Thoracic aorta (tissue), 2 donors: ENCODE measurements at regions not wholly inside any gene's neighbourhood (a gene's known extent, or its start where the extent isn't known, plus 50 kb on each side); places are given as distances from the start of the nearest gene placed in this dataset.

ENCODE experiments used
- ATAC-seq: fragments of 150-250 bp; one replicate; pipeline ENCODE4 v1.8.0; 2017; ENCODE audit warnings: low read depth; ENCODE audit not compliant: insufficient number of reproducible peaks, low FRiP score
- DNase-seq: peaks from one replicate; pipeline ENCODE4 v3.0.0-alpha.2; 2020; ENCODE audit warnings: low spot score
- H3K27ac ChIP-seq, 2 donors: fragments of 200-600 bp; sonication (generic); 1 replicate in 1 of 2; 2 replicates in 1 of 2; pipeline ENCODE4 v1.5.1; 2016; ENCODE audit warnings: mild to moderate bottlenecking in 2 of 2, moderate library complexity in 2 of 2
- H3K27me3 ChIP-seq: fragments of 200-600 bp; sonication (generic); replicated peaks from 2 replicates; pipeline ENCODE4 v1.6.0; 2016; ENCODE audit warnings: mild to moderate bottlenecking; ENCODE audit not compliant: insufficient read depth
- H3K36me3 ChIP-seq: fragments of 200-600 bp; sonication (generic); one replicate; pipeline ENCODE4 v1.5.1; 2016
- H3K4me1 ChIP-seq, 2 donors: fragments of 200-600 bp; sonication (generic); 1 replicate in 1 of 2; 2 replicates in 1 of 2; pipeline versions ENCODE4 v1.5.1 to v1.6.0; 2016; ENCODE audit warnings: low read depth in 2 of 2, mild to moderate bottlenecking in 1 of 2; ENCODE audit not compliant: control insufficient read depth in 1 of 2
- H3K4me3 ChIP-seq: fragments of 200-600 bp; sonication (generic); 2 replicates; pipeline ENCODE4 v1.5.1; 2016; ENCODE audit warnings: mild to moderate bottlenecking
- H3K9me3 ChIP-seq: fragments of 200-600 bp; sonication (generic); 2 replicates; pipeline ENCODE4 v1.5.1; 2016
- TF ChIP-seq, protein P1 (sequence below): fragments of 200-600 bp; sonication (generic); IDR thresholded peaks from one replicate; pipeline ENCODE4 v1.5.1; 2019; ENCODE audit warnings: antibody characterized with exemption

GRCh38 chr7:155371884-155372781 is 74.5 kb downstream of the INSIG1 start:
- no peak overlapping the region for H3K27ac ChIP-seq
- H3K27me3 ChIP-seq = peaks cover 26% of the 10 kb centered on the region
- peaks cover 20 to 37% of the 10 kb centered on the region in 2 donors for H3K4me1 ChIP-seq
- DNase-seq (no peak), ATAC-seq (no peak)
- TF ChIP-seq, protein P1, sequence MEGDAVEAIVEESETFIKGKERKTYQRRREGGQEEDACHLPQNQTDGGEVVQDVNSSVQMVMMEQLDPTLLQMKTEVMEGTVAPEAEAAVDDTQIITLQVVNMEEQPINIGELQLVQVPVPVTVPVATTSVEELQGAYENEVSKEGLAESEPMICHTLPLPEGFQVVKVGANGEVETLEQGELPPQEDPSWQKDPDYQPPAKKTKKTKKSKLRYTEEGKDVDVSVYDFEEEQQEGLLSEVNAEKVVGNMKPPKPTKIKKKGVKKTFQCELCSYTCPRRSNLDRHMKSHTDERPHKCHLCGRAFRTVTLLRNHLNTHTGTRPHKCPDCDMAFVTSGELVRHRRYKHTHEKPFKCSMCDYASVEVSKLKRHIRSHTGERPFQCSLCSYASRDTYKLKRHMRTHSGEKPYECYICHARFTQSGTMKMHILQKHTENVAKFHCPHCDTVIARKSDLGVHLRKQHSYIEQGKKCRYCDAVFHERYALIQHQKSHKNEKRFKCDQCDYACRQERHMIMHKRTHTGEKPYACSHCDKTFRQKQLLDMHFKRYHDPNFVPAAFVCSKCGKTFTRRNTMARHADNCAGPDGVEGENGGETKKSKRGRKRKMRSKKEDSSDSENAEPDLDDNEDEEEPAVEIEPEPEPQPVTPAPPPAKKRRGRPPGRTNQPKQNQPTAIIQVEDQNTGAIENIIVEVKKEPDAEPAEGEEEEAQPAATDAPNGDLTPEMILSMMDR = no peak
- H3K9me3 ChIP-seq = no peaks in the 10 kb centered on the region
- H3K36me3 ChIP-seq = no peaks in the 10 kb centered on the region
- H3K4me3 ChIP-seq = peak overlapping the region; percentile 68

DNA sequence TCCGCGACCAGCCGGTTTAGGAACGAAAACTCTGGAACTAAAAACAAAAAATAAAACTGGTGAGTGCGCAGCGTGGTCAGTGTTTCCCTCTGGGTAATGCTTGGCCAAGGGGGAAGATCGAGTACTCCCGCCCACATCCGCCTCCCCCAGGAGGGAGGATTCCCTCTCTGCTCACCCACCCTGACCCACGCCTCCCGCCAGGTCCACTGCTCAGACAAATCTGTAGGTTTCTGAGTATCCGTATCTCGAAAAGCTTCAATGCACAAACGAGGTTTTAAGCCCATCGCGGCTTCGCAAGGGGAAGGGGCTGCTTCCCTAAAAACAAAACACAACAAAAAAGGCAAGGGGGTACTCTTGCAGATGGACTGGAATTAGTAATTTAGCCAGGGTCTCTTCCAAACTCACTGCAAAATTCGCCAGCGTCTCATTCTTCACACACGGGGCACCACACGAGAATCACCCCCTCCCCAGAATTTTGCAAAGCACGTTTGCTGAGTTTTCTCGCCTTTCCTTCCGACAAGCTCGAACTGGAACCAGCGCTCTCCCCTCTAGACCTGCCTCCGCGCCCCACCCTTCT is 75.2 kb downstream of the INSIG1 start:
- TF ChIP-seq, protein P1 = no peak
- ATAC-seq = no peak
- Histone ChIP-seq H3K4me1 (peaks cover 20 to 44% of the 10 kb centered on the region in 2 donors), H3K4me3 (peak overlapping the region; percentile 68), H3K27ac (no peak overlapping the region), H3K27me3 (peaks cover 26% of the 10 kb centered on the region), H3K9me3 (no peaks in the 10 kb centered on the region), H3K36me3 (no peaks in the 10 kb centered on the region)
- no peak for DNase-seq

DNA sequence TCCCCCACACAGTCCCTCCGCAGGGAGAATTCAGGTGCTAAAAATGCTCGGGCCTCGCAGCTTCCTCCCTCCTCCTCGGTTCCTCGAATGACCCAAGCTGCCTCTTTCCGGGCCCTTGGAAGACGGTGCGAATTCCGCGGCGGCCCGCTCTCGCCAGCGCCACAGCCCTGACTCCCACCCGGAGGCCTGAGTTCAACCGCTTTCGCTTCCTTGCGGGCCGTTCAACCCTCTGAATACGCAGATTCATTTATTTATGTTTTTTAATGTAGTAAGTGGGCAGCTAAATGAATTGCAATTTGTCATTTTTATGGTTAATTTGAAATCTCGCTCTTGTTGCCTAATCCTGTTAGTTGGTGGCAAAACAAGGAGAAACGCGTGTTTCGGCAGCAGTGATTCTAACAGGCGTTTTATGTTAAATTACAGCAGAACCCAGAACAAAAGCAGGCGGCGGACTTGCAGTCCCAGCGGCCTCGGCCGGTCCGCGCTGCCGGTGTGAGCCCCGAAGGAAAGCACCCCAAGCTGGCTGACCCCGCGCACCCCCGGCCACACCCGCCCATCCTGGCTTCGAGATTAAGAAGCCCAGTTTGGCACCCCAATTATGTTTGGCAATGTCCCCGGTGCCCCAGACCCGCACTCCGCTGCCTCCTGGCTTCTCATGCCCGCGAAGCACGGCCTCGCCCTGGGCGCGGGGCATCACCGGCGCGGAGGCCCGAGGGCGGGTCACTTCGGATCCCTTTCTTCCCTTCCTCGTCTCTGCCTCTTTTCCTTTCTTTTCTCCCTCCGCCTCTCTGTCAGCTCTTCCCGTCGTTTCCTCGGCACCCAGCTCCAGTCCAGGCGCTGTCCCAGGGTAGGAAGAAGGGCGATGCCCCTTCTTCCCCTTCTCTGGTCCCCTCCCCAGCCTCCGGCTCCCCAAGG is 75.9 kb downstream of the INSIG1 start:
- DNase-seq (no peak), ATAC-seq (no peak)
- H3K27ac ChIP-seq = no peak overlapping the region
- H3K4me1 ChIP-seq = peaks cover 20 to 50% of the 10 kb centered on the region in 2 donors
- no peaks in the 10 kb centered on the region for H3K9me3 ChIP-seq
- no peaks in the 10 kb centered on the region for H3K36me3 ChIP-seq
- H3K27me3 ChIP-seq = peaks cover 26% of the 10 kb centered on the region
- H3K4me3 ChIP-seq = peak overlapping the region; percentile 68
- TF ChIP-seq, protein P1 = no peak

DNA sequence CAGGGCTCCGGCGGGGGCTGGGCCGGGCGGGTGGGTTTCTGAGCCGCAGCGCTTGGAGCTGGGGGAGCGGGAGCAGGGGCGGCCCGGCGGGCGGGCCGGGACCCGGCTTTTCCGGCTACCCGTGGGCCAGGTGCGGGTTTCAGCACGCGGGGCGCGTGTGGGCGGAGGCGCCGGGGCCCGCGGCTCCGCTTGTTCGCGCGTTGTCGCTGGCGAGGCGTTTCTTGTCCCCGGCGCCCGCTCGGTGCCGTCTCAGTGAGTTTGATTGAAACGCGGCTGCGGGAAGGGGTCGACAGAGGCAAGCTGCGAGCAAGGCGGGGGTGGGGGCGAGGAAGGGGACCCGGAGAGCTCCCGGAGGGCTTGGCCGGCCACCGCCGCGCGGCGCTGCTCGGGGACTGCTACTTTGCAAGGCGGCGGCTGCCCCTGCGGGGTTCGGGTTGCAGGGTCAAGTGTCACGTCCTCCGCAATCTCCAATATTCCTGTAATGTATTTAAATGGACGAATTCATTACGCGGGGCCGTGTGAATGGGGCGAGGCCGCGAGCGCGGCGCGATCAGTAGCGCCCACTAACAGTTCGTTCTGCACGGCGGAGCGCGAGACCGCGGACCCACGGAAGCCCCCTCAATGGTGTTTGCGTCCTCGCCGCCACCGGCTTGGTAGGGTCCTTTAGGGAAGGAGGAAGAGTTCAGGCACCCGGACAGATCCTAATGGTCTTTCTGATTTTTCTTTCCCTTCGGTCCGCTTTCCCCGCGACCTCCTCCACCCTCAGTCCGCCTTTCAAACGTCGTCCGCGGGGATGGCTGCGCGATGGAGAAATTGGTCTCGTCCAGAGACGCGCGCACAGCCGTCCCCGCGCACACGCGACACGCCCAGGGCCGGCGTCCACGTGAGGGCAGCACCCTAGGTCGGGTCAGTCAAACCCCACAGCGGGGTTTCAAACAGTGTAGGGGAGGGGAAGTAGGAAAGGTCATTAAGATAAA is 76.9 kb downstream of the INSIG1 start:
- H3K36me3 ChIP-seq = no peaks in the 10 kb centered on the region
- ATAC-seq (no peak), DNase-seq (no peak)
- H3K9me3 ChIP-seq = no peaks in the 10 kb centered on the region
- peaks cover 20 to 50% of the 10 kb centered on the region in 2 donors for H3K4me1 ChIP-seq
- peak overlapping the region; percentile 68 for H3K4me3 ChIP-seq
- TF ChIP-seq, protein P1 = no peak
- H3K27me3 ChIP-seq = peaks cover 26% of the 10 kb centered on the region
- H3K27ac ChIP-seq = no peak overlapping the region
